Type B pancreatic cell (in vitro differentiated cells): ENCODE measurements at regions not wholly inside any gene's neighbourhood (a gene's known extent, or its start where the extent isn't known, plus 50 kb on each side); places are given as distances from the start of the nearest gene placed in this dataset.

Experiments
- DNase-seq: peaks from one replicate; pipeline ENCODE4 v3.0.0; 2021; ENCODE audit warnings: mixed read lengths; ENCODE audit not compliant: unreplicated experiment; ENCODE audit errors: extremely low spot score
- H3K27ac Mint-ChIP-seq: 2 replicates; pipeline ENCODE4 v1.8.0; 2021; ENCODE audit warnings: mild to moderate bottlenecking, mixed read lengths
- H3K27me3 Mint-ChIP-seq: 2 replicates; pipeline ENCODE4 v1.8.0; 2021; ENCODE audit warnings: mixed read lengths
- H3K36me3 Mint-ChIP-seq: 2 replicates; pipeline ENCODE4 v1.8.0; 2021; ENCODE audit warnings: mixed read lengths
- H3K4me1 Mint-ChIP-seq: one replicate; pipeline ENCODE4 v1.8.0; 2021; ENCODE audit warnings: mixed read lengths; ENCODE audit not compliant: unreplicated experiment
- H3K4me3 Mint-ChIP-seq: 2 replicates; pipeline ENCODE4 v1.8.0; 2021; ENCODE audit warnings: mild to moderate bottlenecking, mixed read lengths
- H3K9me3 Mint-ChIP-seq: 2 replicates; pipeline ENCODE4 v1.8.0; 2021; ENCODE audit warnings: mixed read lengths
- CTCF ChIP-seq: fragments of 200-600 bp; sonication (generic); conservative IDR thresholded peaks from 2 replicates; pipeline ENCODE4 v1.5.0; 2021; ENCODE audit warnings: antibody characterized with exemption, mild to moderate bottlenecking

- no peaks in the 10 kb centered on the region for H3K27me3 Mint-ChIP-seq
- H3K36me3 Mint-ChIP-seq = no peaks in the 10 kb centered on the region
- no peaks in the 10 kb centered on the region for H3K9me3 Mint-ChIP-seq
- DNase-seq = no peak
- TF ChIP-seq CTCF = no peak
- H3K4me1 Mint-ChIP-seq = peaks cover 4% of the 10 kb centered on the region
- H3K27ac Mint-ChIP-seq = no peak overlapping the region
- no peak overlapping the region for H3K4me3 Mint-ChIP-seq
Measured at GRCh38 chr2:58788402-58788801, 547.3 kb upstream of the FANCL start.

GRCh38 chr2:58770846-58771245 is 529.7 kb upstream of the FANCL start:
- Mint-ChIP-seq H3K4me1 (peaks cover 25% of the 10 kb centered on the region), H3K9me3 (no peaks in the 10 kb centered on the region), H3K4me3 (no peak overlapping the region), H3K36me3 (no peaks in the 10 kb centered on the region), H3K27me3 (no peaks in the 10 kb centered on the region), H3K27ac (no peak overlapping the region)
- no peak for TF ChIP-seq CTCF
- no peak for DNase-seq

GRCh38 chr2:58769864-58770234 is 528.7 kb upstream of the FANCL start:
- no peak overlapping the region for H3K27ac Mint-ChIP-seq
- no peaks in the 10 kb centered on the region for H3K27me3 Mint-ChIP-seq
- no peaks in the 10 kb centered on the region for H3K36me3 Mint-ChIP-seq
- DNase-seq = no peak
- H3K4me1 Mint-ChIP-seq = peaks cover 25% of the 10 kb centered on the region
- H3K4me3 Mint-ChIP-seq = no peak overlapping the region
- H3K9me3 Mint-ChIP-seq = no peaks in the 10 kb centered on the region
- no peak for TF ChIP-seq CTCF

- Mint-ChIP-seq H3K36me3 (no peaks in the 10 kb centered on the region), H3K4me3 (no peak overlapping the region), H3K4me1 (peaks cover 28% of the 10 kb centered on the region), H3K9me3 (no peaks in the 10 kb centered on the region), H3K27me3 (no peaks in the 10 kb centered on the region), H3K27ac (no peak overlapping the region)
- no peak for DNase-seq
- TF ChIP-seq CTCF = no peak
Measured at GRCh38 chr2:58769111-58769863, 528.2 kb upstream of the FANCL start.

- H3K4me3 Mint-ChIP-seq = no peak overlapping the region
- H3K27me3 Mint-ChIP-seq = no peaks in the 10 kb centered on the region
- no peak overlapping the region for H3K27ac Mint-ChIP-seq
Measured at GRCh38 chr2:58768715-58769080, 527.6 kb upstream of the FANCL start.

More at GRCh38 chr2:58768715-58769080, 527.6 kb upstream of the FANCL start:
- H3K9me3 Mint-ChIP-seq = no peaks in the 10 kb centered on the region
- DNase-seq = no peak
- TF ChIP-seq CTCF = no peak
- H3K36me3 Mint-ChIP-seq = no peaks in the 10 kb centered on the region
- H3K4me1 Mint-ChIP-seq = peaks cover 28% of the 10 kb centered on the region
